Stimulated activated CD4-positive, alpha-beta T cell treated with anti-CD3 and anti-CD28 coated beads, Interleukin-4, amount 100 ng/mL, for 24 hours (primary cell): ENCODE measurements at regions not wholly inside any gene's neighbourhood (a gene's known extent, or its start where the extent isn't known, plus 50 kb on each side); places are given as distances from the start of the nearest gene placed in this dataset.
"Not testable (repeated sequence)": the region's sequence is repeated elsewhere in the genome, so short reads cannot be mapped to it uniquely, and the experiment has no call there.

Experiments
- DNase-seq: peaks from one replicate; pipeline ENCODE4 v3.0.0-alpha.2; 2020

DNA sequence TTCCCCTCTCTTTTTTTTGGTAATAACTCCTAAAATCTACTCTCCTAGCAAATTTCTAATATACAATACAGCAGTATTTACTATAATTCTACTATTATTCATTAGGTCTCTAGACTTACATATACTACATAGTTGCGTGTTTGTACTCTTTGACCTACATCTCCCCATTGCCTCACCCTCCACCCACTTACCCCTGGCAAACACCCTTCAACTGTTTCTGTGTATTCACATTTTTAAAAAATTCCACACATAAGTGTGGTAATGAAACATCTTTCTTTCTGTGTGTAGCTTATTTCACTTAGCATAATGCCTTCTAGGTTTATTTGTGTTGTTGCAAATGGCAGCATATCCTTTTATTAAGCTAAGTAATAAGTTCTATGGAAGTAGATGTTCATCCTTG is 336.0 kb downstream of the CCDC85A start:
- no peak for DNase-seq

DNA sequence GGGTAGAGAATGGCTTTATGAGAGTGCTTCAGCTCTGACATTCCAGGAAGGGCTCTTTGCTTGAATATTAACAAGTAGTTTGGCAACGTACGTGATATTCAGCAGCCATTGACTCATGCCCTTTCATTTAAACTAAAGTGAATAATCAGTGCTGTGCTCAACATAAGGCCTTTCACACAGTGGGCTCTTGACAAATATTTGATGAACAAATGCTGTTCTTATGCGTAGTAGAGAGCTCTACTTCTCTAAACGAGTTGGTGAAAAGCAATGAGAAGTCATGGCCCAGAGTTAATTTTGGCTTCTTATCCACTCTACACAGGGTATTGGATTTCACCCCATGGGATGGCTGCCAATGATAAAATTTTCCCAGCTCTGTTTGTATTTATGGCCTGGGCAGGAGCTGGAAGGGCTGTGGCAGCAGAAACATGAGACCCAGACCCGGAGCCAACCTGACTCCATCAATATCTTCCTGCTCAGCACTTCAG is 338.9 kb downstream of the CCDC85A start:
- no peak for DNase-seq

DNA sequence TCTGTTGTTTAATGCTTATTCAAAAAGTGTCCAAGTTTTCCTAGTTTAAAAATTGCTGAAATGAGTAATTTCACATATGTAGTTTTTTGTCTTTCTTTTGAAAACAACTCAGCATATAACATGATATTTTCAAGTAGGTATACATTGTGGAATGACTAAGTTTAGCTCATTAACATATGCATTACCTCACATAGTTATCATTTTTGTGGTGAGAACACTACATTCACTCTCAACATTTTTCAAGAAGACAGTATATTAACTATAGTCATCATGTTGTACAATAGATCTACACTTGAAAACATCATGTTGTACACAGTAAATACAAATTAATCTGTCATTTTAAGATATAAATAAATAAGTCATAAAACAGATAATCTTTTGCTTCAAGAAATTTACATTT is 340.0 kb downstream of the CCDC85A start:
- DNase-seq = no peak

DNA sequence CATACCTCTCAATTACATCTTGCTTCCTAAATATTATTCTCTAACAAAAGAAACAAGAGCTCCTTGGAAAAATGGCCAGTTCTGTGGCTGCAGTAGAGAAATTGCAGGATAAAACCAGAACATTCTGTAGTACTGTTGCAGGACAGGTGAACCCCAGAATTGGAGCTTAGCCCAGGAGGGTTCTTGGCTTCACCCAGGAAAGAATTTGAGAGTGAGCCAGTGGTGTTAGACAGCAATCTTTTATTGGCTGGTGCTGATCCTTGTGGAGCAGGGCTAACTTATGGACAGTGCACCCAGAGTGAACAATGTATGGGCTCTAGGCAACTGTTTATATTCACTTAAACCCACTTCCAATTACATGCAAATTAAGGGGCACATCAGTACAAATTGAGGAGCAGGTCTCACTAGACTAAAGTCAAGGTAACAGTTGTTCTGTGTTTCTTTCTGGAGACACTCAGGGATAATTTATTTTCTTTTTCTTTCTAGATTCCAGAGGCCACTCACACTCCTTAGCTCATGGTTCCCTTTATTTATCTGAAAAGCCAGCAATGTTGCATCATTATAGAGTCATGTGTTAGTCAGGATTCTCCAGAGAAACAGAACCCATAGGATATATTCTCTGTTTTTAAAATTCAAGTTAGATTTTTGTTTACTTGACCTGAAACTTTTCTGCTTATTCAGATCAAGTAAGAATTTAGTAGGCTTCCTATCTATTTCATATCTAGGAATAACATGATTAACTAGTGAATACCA is 348.1 kb downstream of the CCDC85A start:
- DNase-seq = no peak

DNA sequence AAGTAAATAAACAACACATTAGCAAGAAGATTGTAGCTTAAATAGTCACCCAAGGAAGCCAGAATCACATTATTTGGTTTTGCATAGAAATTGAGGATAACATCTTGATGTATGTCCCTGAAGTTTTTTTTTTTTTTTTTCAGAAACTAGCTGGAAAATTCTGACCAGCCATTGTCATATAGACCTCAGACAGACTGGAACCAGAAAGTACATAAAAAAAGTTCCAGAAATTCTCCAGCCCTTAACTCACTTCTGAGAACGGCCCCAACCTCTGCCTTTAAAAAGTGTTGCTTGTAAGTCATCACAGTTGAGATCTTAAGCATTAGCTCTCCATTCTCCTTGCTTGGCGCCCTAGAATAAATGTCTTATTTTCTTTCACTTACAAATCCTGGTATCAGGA is 350.5 kb downstream of the CCDC85A start:
- no peak for DNase-seq

DNA sequence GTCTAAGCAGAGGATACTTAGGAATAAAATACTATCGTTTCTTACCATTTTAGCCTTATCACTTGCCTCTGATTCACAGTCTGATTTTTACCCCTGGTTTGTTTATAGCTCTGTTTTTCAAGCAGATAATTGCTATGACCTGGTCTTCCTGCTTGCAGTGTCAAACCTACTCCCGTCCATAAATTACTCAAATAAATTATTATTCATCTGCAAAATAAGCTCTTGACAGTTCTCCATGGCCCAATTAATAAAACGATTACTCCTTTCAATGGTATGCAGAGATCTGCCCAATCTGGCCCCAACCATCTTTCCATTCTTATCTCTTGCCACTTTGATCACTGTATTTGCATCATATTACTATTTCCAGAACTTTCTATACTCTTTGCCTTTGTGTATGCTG is 354.0 kb downstream of the CCDC85A start:
- DNase-seq = no peak

DNA sequence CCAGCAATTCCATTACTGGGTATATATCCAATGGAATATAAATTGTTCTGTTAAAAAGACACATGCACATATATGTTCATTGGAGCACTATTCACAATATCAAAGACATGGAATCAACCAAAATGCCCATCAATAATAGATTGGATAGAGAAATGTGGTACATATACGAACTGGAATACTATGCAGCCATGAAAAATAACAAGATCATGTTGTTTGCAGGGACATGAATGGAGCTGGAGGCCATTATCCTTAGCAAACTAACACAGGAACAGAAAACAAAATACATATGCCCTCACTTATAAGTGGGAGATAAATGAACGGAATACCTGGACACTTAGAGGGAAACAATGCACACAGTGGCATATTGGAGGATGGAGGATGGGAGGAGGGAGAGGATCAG is 355.8 kb downstream of the CCDC85A start:
- DNase-seq = no peak

DNA sequence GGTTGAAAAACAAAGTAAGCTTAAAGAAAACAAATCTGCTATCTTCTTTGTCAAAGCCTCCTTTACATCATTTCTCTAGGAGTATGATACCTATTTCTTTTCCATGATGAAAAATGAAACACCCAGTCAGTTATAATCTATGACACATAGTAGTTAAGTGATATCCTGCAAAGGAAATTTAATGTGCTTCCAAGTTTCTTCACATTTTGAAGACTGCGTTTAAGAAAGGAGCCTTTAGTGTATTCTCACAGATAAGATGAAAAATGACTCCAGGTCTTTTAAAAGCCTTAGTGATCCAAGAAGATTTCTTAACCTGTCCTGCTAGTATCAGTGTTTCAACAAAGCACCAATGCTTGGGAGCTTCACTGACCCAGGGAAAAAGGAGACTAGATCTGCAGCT is 356.7 kb downstream of the CCDC85A start:
- DNase-seq = no peak

DNA sequence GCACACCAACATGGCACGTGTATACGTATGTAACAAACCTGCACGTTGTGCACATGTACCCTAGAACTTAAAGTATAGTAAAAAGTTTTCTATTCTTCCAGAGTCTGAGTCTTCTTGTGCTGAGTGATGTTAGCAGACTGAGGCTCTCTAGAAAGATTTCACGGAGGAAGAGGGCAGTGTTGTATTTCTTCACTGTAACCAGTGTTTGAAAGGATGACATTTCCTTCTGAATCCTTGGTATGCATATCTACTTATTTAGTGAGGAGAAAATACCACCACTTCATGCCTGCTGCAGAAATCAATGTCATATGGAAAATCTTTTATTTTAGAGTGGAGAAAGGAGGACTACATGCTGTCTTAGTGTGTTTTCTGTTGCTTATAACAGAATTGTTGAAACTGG is 357.1 kb downstream of the CCDC85A start:
- no peak for DNase-seq

DNA sequence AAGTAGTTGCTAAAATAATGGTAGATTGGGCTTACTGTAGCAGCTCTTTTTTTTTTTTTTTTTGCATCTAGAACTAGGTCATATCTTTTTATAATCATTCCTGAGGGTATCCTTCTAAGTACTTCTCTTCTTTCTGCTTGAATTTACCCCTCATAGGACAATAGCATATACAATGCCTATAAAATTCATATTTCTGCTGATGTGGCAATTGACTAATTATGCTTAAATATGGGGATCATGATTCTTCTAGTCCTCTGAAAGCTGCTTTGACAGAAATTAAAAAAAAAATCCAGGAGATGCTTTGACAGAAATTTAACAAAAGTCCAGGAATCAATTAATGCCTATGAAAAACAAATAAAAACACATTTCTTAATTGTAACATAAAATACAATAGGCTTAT is 358.4 kb downstream of the CCDC85A start:
- no peak for DNase-seq

DNA sequence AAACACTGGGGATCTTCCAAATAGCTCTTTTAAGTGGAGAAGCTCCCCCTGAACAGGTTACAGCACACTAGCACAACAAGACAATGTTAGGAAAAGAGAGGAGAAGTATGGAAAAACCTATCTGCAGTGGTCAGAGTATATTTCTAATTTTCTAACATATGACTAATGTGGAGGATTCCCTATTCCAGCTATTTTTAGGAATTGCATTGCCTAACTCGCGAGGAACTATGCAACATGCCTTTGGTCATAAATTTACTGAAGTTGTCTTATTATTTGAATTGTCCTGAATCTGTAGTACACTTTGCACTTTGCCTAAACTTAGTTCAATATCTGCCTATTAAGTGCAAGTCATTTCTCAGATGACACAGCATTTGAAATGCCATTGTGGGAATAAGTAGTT is 381.4 kb downstream of the CCDC85A start:
- DNase-seq = no peak

DNA sequence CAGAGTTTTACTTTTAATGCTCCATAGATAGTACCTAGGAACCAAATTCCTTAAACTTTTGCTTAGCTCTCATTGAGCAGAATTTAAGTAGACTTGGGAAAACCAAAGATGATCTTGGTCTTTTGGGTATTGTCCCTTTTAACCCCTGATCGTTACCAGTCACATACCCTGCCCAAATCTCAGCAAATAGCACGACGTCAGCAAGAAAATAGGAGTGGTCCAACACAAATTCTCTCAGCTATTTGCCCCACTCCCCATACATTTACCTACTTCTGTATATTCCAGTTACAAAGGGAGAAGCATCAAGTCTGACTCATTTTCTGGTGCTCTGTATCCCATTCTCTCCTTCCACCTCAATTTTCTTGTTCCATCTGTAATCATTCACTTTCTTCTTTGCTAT is 387.3 kb downstream of the CCDC85A start:
- no peak for DNase-seq

DNA sequence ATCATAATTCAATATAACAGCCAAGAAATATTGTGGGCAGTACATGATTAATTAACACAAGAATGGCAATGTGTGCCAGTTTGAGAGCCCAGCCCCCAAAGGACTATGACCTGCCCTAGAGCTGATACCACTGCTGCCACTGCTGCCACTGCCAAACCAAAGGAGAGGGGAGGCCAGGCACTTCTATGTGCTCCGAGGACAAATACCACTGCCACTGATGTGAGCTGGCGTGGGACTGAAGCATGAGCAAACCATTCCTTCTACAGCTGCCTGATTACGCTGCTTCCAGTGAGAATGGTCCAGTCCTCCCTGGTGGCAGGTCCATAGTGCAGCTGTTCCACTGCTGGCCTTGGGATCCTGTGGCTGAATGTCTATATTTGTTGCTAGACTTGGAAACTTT is 392.2 kb downstream of the CCDC85A start:
- no peak for DNase-seq

DNA sequence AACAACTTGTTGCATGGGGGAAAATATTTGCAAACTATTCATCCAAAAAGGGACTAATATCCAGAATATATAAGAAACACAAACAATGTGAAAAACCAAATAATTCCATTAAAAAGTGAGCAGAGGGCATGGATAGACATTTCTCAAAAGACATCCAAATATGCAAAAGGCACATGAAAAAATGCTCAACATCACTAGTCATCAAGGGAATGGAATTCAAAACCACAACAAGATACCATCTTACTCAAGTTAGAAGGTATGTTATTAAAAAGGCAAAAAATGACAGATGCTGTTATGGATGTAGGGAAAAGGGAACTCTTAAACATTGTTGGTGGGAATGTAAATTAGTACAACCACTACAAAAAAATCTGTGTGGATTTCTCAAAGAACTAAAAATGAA is 396.5 kb downstream of the CCDC85A start:
- no peak for DNase-seq

DNA sequence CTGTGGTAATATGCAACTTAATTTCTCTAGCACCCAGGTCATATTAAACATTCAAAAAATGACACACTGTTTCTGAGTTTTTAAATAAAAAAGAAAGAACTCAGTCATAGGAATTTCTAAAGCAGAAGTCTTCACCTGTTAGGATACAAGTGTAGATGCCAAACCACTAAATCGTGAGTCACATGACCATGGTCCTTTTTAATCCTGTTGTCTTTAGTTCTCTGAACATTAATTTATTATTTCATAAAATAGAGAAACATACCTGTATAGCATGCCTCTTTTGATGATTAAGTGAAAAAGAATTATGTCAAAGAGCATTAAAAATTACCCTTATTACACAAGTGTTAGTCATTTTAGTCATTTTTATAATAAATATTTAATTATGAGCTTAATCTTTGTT is 398.8 kb downstream of the CCDC85A start:
- DNase-seq = no peak

DNA sequence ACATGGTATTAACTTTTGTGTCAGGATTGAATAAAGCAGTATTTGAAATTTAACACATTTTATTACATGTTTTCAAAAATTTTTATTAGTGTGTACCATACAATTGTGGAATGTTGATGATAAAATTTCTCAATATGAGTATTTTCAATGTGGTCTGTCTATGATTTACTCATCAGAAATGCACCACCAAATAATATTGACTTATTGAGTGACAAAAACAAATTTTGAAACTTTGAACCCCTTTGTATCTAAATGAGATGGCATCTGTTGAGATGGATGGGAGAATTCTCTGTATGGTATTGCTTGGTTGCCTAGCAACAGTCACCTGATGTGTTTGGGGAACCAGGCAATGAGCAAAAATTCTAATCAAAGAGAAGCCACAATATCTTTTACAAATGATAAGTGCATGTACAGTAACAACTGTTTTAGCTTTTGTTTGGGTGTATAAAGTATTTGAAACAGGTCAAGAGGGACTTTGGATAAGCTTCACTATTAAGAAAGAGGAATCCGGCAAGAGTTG is 400.1 kb downstream of the CCDC85A start:
- no peak for DNase-seq

DNA sequence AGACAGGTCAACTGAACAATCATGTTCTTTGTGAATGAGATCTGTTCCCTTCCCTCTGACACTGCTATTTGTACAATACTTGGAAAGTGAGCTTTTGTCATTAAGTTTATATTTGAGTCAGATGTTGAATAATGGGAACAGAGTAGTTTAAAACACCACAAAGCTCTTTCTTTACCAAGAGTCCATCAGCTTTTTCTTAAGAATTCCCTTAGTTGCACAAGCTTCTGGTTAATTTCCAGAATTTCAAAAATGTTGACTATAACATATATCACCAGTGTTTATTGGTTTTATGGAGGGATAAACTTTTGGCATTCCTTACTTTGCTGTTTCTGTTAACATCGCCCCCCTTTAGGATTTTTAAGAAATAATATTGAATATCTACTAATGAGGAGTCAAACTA is 403.7 kb downstream of the CCDC85A start:
- no peak for DNase-seq

DNA sequence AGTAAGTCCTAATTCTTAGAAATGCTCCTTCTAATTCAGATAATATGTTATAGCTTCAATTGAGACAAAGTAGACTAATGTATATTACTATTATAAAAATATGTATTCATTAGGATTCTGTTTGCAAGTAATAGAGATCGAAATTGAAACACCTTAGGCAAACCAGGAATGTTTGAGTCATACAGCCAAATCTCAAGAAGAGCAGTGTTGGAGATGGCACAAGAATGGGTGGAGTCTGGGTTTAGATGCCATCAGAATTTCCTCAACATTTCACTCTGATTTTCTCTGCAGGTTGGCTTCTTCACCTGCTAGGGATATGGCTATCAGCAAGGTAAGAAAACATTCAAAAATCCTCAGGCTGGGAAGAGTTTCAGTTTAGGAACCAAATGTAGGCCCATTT is 405.4 kb downstream of the CCDC85A start:
- no peak for DNase-seq

DNA sequence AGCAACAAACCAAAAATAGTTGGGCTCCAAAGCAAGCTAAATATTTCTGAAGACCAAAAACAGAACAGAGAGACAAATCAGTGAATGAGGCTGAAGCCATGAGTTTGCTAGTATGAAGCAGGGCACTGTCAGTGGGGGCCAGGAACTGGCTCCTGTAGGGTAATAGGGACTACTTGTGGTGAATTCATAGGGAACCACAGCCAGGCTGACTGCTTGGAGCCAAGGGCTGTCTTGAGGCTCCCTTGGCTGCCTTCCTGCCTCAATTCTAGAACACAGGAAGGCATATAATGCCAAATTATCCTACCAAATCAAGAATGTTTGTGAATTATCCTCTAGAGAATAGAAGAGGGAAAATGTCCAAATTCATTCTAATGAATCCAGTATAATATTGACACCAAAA is 406.0 kb downstream of the CCDC85A start:
- DNase-seq = no peak

DNA sequence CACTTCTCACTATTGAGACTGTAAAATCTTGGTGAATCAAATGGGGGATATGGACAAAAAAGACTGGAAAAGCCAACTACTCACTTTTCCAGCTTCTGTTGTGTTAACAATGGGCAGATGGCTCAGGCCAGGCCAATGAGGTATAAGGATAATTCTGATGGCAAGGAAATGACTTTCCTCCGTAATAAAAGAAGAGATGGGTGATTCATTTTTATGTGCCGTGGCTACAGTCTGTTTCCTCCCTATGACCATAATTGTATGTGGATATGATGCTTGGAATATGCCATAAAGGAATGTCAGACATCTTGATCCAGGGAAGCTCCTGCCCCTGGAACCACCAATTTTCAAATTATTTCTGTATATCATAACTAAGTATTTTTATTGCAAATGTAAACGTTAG is 406.8 kb downstream of the CCDC85A start:
- DNase-seq = no peak

DNA sequence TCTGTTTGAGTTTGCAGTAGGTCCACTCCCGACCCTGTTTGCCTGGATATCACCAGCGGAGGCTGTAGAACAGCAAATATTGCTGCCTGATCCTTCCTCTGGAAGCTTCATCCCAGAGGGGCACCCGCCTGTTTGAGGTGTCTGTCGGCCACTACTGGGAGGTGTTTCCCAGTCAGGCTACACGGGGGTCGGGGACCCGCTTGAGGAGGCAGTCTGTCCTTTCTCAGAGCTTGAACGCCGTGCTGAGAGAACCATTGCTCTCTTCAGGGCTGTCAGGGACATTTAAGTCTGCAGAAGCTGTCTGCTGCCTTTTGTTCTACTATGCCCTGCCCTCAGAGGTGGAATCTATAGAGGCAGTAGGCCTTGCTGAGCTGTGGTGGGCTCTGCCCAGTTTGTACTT is 422.3 kb downstream of the CCDC85A start:
- not testable (repeated sequence) for DNase-seq

DNA sequence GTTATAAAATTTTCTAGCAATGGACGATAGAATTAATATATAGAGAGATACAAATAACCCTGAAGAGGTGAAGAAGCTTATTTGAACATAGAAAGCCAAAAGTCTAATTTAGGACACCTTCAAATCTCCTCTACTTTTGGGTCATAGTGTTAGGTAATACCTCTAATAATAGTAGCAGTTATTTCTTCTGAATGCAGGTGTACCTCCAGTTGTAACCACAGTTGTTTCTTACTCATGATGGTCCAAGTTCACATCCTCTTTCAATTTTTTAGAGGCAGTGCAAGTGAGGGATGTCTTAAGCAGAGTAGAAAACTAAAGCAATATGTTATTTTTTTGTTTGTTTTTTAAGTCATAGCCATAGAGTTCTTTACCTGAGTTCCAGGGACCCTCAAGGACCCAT is 429.5 kb downstream of the CCDC85A start:
- DNase-seq = no peak

DNA sequence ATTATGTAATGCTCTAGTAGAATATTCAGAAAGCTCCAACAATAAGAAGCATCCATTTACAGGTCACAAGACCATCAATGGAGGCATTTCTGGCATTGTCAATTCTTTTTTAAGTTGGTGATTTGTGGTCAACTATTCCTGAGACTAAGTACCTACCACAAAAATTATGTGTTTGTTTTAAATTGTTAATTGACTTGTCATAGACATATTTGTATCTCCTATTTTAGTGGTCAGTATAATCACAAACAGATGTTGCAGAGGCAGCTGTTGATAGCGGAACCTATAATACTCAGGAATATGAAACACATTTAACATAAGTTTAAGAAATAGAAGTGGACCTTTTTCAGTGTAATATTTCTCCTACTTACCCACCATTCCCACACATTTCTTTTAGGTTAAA is 430.1 kb downstream of the CCDC85A start:
- no peak for DNase-seq

DNA sequence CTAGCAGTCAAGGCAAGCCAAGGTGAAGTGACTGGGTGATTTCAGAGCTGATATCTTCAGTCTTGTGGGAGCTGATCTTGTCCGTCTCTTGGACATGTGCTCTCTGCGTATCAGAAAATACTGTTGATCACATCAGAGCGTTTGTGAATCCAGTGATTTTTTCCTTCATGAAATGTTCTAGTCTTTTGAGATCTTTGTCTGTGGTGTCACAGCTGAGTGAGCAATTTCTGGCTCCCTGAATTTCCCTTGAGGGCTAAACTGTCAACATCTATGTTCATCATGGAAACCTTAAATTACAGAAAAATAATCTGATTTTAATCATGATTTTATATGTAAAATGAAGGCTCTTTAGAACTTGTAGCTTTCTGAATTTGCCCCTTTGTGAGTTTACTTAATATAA is 432.0 kb downstream of the CCDC85A start:
- DNase-seq = no peak

DNA sequence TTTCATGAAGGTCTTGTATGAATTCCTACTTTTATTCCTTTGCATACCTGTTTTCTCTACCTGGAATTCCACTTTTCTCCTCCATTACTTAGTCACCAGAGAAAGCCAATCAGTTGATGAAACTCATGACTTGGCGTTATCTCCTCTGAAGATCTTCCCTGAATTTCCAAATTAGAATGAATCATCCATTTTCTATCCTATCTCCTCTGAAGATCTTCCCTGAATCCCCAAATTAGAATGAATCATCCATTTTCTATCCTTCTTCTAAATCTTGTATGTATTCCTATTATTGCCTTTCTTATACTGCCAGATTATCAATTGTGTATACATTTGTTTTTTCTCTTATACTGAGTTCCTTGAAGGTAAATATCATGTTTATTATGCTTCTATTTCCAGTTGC is 440.4 kb downstream of the CCDC85A start:
- DNase-seq = no peak
